H9 (cell line): ENCODE measurements at regions not wholly inside any gene's neighbourhood (a gene's known extent, or its start where the extent isn't known, plus 50 kb on each side); places are given as distances from the start of the nearest gene placed in this dataset.

Experiments
- DNase-seq: peaks from one replicate; pipeline ENCODE4 v3.0.0-alpha.2; 2017
- H2AFZ ChIP-seq: one replicate; pipeline ENCODE4 v1.6.1; 2013; ENCODE audit warnings: mild to moderate bottlenecking, low read length, control low read depth, moderate library complexity
- H2AK5ac ChIP-seq: 2 replicates; pipeline ENCODE4 v1.6.1; 2013; ENCODE audit warnings: low read length, control low read depth, mixed read lengths; ENCODE audit not compliant: insufficient read length
- H2BK120ac ChIP-seq: one replicate; pipeline ENCODE4 v1.6.1; 2013; ENCODE audit warnings: low read depth, mild to moderate bottlenecking, low read length, control low read depth, inconsistent platforms; ENCODE audit not compliant: poor library complexity, severe bottlenecking
- H2BK12ac ChIP-seq: 2 replicates; pipeline ENCODE4 v1.6.1; 2013; ENCODE audit warnings: low read length, control low read depth, mixed read lengths, low read depth; ENCODE audit not compliant: insufficient read length
- H2BK15ac ChIP-seq: 2 replicates; pipeline ENCODE4 v1.6.1; 2013; ENCODE audit warnings: low read depth, low read length, control low read depth
- H2BK20ac ChIP-seq: one replicate; pipeline ENCODE4 v1.6.1; 2013; ENCODE audit warnings: low read depth, mild to moderate bottlenecking, low read length, control low read depth, inconsistent platforms; ENCODE audit not compliant: poor library complexity, severe bottlenecking
- H2BK5ac ChIP-seq: 2 replicates; pipeline ENCODE4 v1.6.1; 2013; ENCODE audit warnings: low read length, control low read depth, mixed read lengths; ENCODE audit not compliant: insufficient read length
- H3K14ac ChIP-seq: 2 replicates; pipeline ENCODE4 v1.6.1; 2013; ENCODE audit warnings: low read length, control low read depth; ENCODE audit not compliant: insufficient read depth
- H3K18ac ChIP-seq: 2 replicates; pipeline ENCODE4 v1.6.1; 2013; ENCODE audit warnings: low read depth, mild to moderate bottlenecking, mixed read lengths, low read length, control low read depth; ENCODE audit not compliant: insufficient read length
- H3K23ac ChIP-seq: 2 replicates; pipeline ENCODE4 v1.6.1; 2013; ENCODE audit warnings: low read length, control low read depth, mixed read lengths, low read depth; ENCODE audit not compliant: insufficient read length
- H3K23me2 ChIP-seq: 2 replicates; pipeline ENCODE4 v1.6.1; 2013; ENCODE audit warnings: low read depth, mild to moderate bottlenecking, mixed read lengths, low read length, control low read depth; ENCODE audit not compliant: insufficient read length, poor library complexity, severe bottlenecking
- H3K27ac ChIP-seq: 2 replicates; pipeline ENCODE4 v1.5.1; 2013; ENCODE audit warnings: low read length, control low read depth, mixed read lengths, low read depth; ENCODE audit not compliant: insufficient read length
- H3K27me3 ChIP-seq: 2 replicates; pipeline ENCODE4 v1.6.1; 2013; ENCODE audit warnings: low read length, control low read depth, inconsistent platforms; ENCODE audit not compliant: insufficient read depth
- H3K4ac ChIP-seq: 2 replicates; pipeline ENCODE4 v1.6.1; 2013; ENCODE audit warnings: low read depth, mild to moderate bottlenecking, control low read depth, inconsistent platforms, low read length, moderate library complexity
- H3K4me1 ChIP-seq: 2 replicates; pipeline ENCODE4 v1.6.1; 2013; ENCODE audit warnings: low read length, control low read depth, inconsistent platforms; ENCODE audit not compliant: insufficient read depth
- H3K4me2 ChIP-seq: 2 replicates; pipeline ENCODE4 v1.6.1; 2013; ENCODE audit warnings: low read length, control low read depth, mixed read lengths; ENCODE audit not compliant: insufficient read length, insufficient read depth
- H3K56ac ChIP-seq: 2 replicates; pipeline ENCODE4 v1.6.1; 2013; ENCODE audit warnings: low read depth, mild to moderate bottlenecking, mixed read lengths, low read length, control low read depth; ENCODE audit not compliant: insufficient read length
- H3K79me1 ChIP-seq: 2 replicates; pipeline ENCODE4 v1.6.1; 2013; ENCODE audit warnings: low read depth, mild to moderate bottlenecking, moderate library complexity, low read length, control low read depth, inconsistent platforms; ENCODE audit not compliant: insufficient read depth, poor library complexity, severe bottlenecking
- H3K79me2 ChIP-seq: 2 replicates; pipeline ENCODE4 v1.6.1; 2013; ENCODE audit warnings: low read length, control low read depth, inconsistent platforms; ENCODE audit not compliant: insufficient read depth
- H3K9ac ChIP-seq: 2 replicates; pipeline ENCODE4 v1.6.1; 2013; ENCODE audit warnings: low read length, control low read depth, mixed read lengths; ENCODE audit not compliant: insufficient read length; ENCODE audit errors: extremely low read depth
- H3K9me3 ChIP-seq: one replicate; pipeline ENCODE4 v1.6.1; 2013; ENCODE audit warnings: low read depth, low read length, inconsistent platforms; ENCODE audit not compliant: control insufficient read depth
- H3T11ph ChIP-seq: one replicate; pipeline ENCODE4 v1.6.1; 2013; ENCODE audit warnings: mild to moderate bottlenecking, low read length, control low read depth, inconsistent platforms
- H4K20me1 ChIP-seq: one replicate; pipeline ENCODE4 v1.6.1; 2013; ENCODE audit not compliant: control insufficient read depth, insufficient read length, insufficient read depth
- H4K5ac ChIP-seq: 2 replicates; pipeline ENCODE4 v1.6.1; 2013; ENCODE audit warnings: low read depth, mild to moderate bottlenecking, mixed read lengths, low read length, control low read depth; ENCODE audit not compliant: insufficient read length
- H4K8ac ChIP-seq: replicated peaks from 2 replicates; pipeline ENCODE4 v1.6.1; 2013; ENCODE audit warnings: low read length, control low read depth, mixed read lengths, low read depth; ENCODE audit not compliant: insufficient read length
- H4K91ac ChIP-seq: 2 replicates; pipeline ENCODE4 v1.6.1; 2013; ENCODE audit warnings: low read depth, mild to moderate bottlenecking, moderate library complexity, mixed read lengths, low read length, control low read depth; ENCODE audit not compliant: insufficient read length
- H3K27ac Mint-ChIP-seq, 3 experiments: 2 replicates in 2 of 3; 3 replicates in 1 of 3; pipeline ENCODE4 v1.8.0; 2020 to 2021; ENCODE audit warnings: mixed read lengths in 3 of 3, mild to moderate bottlenecking in 1 of 3, moderate library complexity in 1 of 3
- H3K27me3 Mint-ChIP-seq: 2 replicates; pipeline ENCODE4 v1.8.0; 2021; ENCODE audit warnings: low read depth, mild to moderate bottlenecking, moderate library complexity, mixed read lengths
- H3K36me3 Mint-ChIP-seq, 3 experiments: 2 replicates in 2 of 3; 3 replicates in 1 of 3; pipeline ENCODE4 v1.8.0; 2020 to 2021; ENCODE audit warnings: low read depth in 3 of 3, mixed read lengths in 3 of 3; ENCODE audit not compliant: insufficient read depth in 1 of 3
- H3K4me1 Mint-ChIP-seq, 2 experiments: 2 replicates each; pipeline ENCODE4 v1.8.0; 2020; ENCODE audit warnings: mixed read lengths in 2 of 2
- H3K4me3 Mint-ChIP-seq, 2 experiments: 2 replicates in 1 of 2; 3 replicates in 1 of 2; pipeline ENCODE4 v1.8.0; 2020 to 2021; ENCODE audit warnings: mild to moderate bottlenecking in 2 of 2, mixed read lengths in 2 of 2, moderate library complexity in 1 of 2
- H3K9me3 Mint-ChIP-seq, 2 experiments: 2 replicates in 1 of 2; 3 replicates in 1 of 2; pipeline ENCODE4 v1.8.0; 2020; ENCODE audit warnings: mild to moderate bottlenecking in 2 of 2, mixed read lengths in 2 of 2, moderate library complexity in 1 of 2
- WGBS: extraction: QIAGEN DNeasy Blood & Tissue Kit; methylation state at CpG from one replicate; pipeline ENCODE4 v1.1.7; 2013; ENCODE audit warnings: missing lambda C conversion rate, low lambda C conversion rate, mixed read lengths; ENCODE audit not compliant: insufficient read length; ENCODE audit errors: extremely low coverage; 5-methylcytosine and 5-hydroxymethylcytosine counted together
- TF ChIP-seq, protein P1 (sequence below): fragments of 200-600 bp; sonication (generic); conservative IDR thresholded peaks from 3 replicates; pipeline ENCODE4 v1.8.0; 2021; ENCODE audit warnings: antibody characterized with exemption, mild to moderate bottlenecking

- Histone ChIP-seq H2AK5ac (no peak overlapping the region), H3K4me2 (no peak overlapping the region)
Observed at GRCh38 chr1:199071080-199071479, 432.2 kb downstream of the PTPRC start.

More at GRCh38 chr1:199071080-199071479, 432.2 kb downstream of the PTPRC start:
- Histone ChIP-seq H3K23ac (no peak overlapping the region), H4K91ac (no peak overlapping the region), H3K14ac (no peak overlapping the region), H3K27me3 (no peaks in the 10 kb centered on the region), H2BK5ac (no peak overlapping the region), H3K9me3 (no peaks in the 10 kb centered on the region), H2BK15ac (no peak overlapping the region), H3K56ac (no peak overlapping the region), H3K23me2 (no peaks in the 10 kb centered on the region), H4K5ac (no peak overlapping the region), H3T11ph (no peak overlapping the region), H4K8ac (no peak overlapping the region), H3K79me2 (no peaks in the 10 kb centered on the region), H3K18ac (no peak overlapping the region), H2AFZ (no peak overlapping the region), H4K20me1 (no peaks in the 10 kb centered on the region), H2BK20ac (no peak overlapping the region), H3K79me1 (no peaks in the 10 kb centered on the region), H2BK120ac (no peak overlapping the region), H3K4ac (no peak overlapping the region), H3K4me1 (no peaks in the 10 kb centered on the region), H3K9ac (no peak overlapping the region), H3K27ac (no peak overlapping the region), H2BK12ac (no peak overlapping the region)
- TF ChIP-seq, protein P1, sequence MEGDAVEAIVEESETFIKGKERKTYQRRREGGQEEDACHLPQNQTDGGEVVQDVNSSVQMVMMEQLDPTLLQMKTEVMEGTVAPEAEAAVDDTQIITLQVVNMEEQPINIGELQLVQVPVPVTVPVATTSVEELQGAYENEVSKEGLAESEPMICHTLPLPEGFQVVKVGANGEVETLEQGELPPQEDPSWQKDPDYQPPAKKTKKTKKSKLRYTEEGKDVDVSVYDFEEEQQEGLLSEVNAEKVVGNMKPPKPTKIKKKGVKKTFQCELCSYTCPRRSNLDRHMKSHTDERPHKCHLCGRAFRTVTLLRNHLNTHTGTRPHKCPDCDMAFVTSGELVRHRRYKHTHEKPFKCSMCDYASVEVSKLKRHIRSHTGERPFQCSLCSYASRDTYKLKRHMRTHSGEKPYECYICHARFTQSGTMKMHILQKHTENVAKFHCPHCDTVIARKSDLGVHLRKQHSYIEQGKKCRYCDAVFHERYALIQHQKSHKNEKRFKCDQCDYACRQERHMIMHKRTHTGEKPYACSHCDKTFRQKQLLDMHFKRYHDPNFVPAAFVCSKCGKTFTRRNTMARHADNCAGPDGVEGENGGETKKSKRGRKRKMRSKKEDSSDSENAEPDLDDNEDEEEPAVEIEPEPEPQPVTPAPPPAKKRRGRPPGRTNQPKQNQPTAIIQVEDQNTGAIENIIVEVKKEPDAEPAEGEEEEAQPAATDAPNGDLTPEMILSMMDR: no peak
- Mint-ChIP-seq H3K27me3 (no peaks in the 10 kb centered on the region), H3K9me3 (no peaks in the 10 kb centered on the region), H3K4me3 (no peak overlapping the region), H3K27ac (no peak overlapping the region), H3K4me1 (no peaks in the 10 kb centered on the region), H3K36me3 (no peaks in the 10 kb centered on the region)
- 100% methylated on average over 2 of the region's 2 CpGs for WGBS
- no peak for DNase-seq
